GM19193 (cell line): ENCODE measurements at regions not wholly inside any gene's neighbourhood (a gene's known extent, or its start where the extent isn't known, plus 50 kb on each side); places are given as distances from the start of the nearest gene placed in this dataset.

ENCODE experiments used
- POLR2A ChIP-seq: IDR thresholded peaks from 4 replicates; pipeline ENCODE4 v1.6.1; 2011; ENCODE audit not compliant: insufficient read depth, insufficient read length; ENCODE audit errors: extremely low read depth

DNA sequence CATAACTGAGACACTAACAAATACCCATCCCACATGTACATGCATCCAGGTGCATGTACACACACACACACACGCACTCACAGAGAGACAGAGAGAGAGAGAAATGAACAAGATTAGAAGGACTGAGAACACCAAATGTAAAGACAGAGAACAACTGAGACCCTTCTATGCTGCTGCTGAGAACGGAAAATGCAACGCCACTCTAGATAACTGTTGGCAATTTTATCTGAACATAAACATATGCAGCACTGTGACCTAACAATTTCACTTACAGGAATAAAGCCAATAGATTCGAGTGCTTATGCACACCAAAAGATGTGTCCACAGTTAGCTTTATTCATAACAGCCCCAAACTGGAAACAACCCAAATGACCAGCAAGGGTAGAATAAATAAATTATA is 103.8 kb upstream of the LY86 start:
- TF ChIP-seq POLR2A: no peak

DNA sequence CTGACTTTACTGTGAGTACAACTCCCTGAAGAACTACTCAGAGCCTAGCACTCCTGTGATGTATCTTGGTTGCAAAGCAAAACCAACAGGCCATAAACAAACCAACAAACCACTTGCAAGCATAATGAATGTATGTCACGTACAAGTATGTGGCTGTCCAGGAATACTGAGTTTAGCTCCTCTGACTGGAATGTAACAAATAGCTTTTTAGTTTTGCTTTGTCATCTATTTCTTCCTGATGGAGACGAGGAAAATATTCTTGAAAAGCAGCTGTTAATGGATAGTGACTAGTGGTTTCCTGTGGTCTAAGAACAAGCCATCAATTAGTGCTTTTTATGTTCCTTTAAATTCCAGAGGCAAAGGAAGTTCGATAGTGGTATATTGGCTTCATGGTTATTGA is 101.9 kb upstream of the LY86 start:
- TF ChIP-seq POLR2A: no peak

- no peak for TF ChIP-seq POLR2A
Measured at GRCh38 chr6:6491761-6492160, 96.8 kb upstream of the LY86 start.

DNA sequence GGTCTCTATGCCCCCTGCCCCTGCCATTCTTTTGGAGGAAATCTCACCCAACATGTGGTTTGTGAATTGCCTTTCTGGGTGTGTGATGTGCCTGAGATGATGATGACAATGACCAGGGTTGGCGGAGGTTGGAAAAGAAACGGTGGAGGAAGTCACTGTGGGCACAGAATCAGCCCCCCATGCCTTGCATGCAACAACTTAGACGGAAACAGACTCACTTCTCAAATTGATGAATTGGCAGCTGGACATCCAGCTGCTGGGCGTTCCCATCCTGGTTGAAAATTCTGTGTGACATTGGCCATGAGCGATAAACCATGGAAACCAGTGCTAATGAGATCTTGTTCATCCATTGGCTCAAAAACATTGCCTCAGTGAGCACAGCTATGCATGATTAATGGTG is 95.8 kb upstream of the LY86 start:
- no peak for TF ChIP-seq POLR2A

GRCh38 chr6:6494677-6495076 is 93.8 kb upstream of the LY86 start:
- TF ChIP-seq POLR2A: no peak

DNA sequence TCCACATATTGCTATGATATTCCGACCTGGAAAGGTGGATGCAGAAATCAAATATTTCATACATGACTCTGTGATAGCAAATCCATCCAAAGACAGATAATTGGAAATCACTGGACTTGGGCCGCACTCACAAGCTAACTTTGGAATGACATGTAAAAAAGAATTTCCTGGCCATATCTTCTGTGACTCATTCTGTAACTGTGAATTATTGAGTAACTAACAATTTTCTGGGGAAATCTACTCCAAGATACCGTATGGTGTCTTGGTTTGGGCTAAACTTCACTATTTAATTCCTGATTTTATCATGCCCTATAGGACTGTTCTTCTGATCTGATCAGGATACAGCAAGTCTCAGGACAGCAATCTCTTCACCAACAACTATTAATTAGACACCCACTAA is 92.7 kb upstream of the LY86 start:
- TF ChIP-seq POLR2A: no peak

DNA sequence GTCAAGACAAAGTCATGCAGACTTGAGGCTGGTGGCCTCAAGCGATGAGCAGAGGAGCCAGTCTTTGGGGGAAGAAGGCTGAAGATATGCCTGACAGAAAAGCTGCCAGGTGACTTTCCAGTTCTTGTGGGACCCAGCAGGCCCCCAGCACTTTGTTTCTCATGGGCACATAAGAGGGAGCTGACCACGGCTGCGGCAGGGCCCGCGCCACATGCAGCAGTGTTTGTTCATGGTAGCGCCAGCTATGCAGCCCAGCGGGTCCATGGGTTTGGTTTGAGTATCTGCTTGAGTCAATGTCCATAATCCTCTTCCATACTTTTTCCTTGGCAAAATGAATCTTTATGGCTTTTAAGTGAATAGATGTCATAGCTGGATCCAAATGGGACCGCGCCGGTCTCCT is 91.0 kb upstream of the LY86 start:
- TF ChIP-seq POLR2A: no peak

- no peak for TF ChIP-seq POLR2A
Measured at GRCh38 chr6:6497976-6498375, 90.5 kb upstream of the LY86 start.

DNA sequence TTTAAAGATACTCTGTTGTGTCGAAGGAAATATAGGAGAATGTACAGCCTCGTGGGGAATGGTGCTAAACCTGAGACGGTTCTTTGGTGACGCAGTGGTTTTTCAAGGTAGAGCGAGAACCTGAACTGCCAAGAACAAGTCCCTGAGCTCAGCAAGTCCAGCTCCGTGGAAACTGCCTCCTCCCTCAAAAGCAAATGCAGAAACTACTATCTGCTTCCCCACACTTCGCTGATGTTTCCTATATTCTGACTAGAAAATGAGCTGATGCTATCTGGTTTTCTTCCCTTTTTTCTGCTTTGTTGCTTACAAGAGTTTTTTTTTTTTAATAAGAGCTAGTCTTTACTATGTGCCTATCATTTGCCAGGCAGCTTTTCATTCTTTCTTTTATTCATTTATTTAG is 85.3 kb upstream of the LY86 start:
- no peak for TF ChIP-seq POLR2A

GRCh38 chr6:6505111-6505510 is 83.4 kb upstream of the LY86 start:
- no peak for TF ChIP-seq POLR2A

DNA sequence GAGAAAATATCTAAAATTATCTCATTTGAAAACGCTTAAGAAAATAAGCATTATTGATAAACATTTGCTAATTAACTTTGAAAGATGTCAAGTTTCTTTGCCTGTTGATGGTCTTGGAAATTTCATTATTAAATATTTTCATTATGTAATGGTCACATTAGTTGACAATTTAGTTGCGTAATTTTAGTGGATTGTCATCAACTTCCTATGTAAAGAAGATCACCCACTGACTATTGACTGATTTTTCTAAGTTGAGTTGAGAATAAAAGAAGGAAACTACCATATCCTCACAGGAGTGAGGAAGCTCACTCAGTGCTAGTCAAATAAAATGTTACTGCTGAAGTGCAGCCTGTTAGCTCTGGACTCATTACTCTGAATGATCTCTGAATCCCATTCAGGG is 79.9 kb upstream of the LY86 start:
- no peak for TF ChIP-seq POLR2A

- TF ChIP-seq POLR2A: no peak
Measured at GRCh38 chr6:6509284-6509683, 79.2 kb upstream of the LY86 start.

DNA sequence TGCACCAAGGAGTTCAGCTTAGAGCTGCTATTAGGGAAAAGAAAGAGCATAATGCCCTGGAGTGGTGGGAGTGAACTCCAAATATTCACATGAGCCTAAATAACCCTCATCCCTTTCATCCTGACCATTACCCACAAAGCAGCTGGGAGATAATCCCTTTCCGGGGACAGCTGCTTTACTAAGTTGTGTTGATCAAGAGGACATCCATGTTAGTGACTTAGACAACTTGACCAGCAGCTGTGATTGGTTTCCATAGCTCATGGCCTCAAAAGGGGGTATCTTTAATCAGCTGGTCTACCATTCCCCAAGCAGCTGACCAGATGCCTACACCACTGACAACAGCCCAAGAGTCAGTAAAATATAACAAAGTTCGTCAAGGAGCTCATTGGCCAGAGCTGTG is 75.8 kb upstream of the LY86 start:
- no peak for TF ChIP-seq POLR2A

- no peak for TF ChIP-seq POLR2A
Measured at GRCh38 chr6:6515691-6516607, 72.6 kb upstream of the LY86 start.

DNA sequence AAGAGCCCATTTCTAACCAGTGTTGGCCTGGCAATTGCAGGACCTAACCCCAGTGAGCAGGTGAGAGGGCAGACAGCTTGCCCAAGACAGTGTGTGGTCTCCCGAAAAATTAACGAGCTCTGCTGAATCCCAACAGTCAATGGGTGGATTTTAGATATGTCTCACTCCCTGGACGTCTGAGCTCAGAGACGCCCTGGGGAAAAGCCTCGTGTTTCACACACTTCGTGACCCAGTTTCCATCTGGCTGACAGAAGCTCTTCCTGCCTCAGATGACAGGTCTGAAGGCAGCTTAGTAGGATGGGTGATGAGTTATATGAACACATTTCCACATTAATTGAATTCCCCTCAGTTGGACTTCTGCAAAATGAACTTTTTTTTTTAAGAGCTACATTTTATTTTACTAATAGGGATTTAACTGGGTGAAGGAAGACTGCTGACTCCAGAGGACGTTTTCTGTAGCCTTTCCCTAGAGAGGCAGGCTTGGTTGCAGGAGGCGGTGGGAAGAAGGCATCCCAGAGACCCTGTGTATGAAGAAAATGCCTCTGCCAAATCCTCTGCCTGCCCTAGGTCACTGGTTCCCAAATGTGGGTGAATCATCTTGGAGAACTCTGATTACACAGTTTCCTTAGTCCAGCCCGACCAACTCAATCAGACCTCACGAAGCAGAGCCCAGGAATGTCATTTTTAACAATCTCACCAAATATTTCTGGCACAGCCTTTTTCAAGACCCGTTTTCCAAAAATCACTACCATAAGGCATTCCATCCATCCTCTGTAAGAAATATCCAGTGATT is 71.7 kb upstream of the LY86 start:
- TF ChIP-seq POLR2A: no peak
